Mucosa of gallbladder (tissue), 1 donor: ENCODE measurements at regions not wholly inside any gene's neighbourhood (a gene's known extent, or its start where the extent isn't known, plus 50 kb on each side); places are given as distances from the start of the nearest gene placed in this dataset.
"Not testable (repeated sequence)": the region's sequence is repeated elsewhere in the genome, so short reads cannot be mapped to it uniquely, and the experiment has no call there.

Experiments
- DNase-seq: peaks from one replicate; pipeline ENCODE4 v3.0.0-alpha.2; 2020; ENCODE audit warnings: low spot score
- donor health status: DM: no; HTN: no; CAD: no.

DNA sequence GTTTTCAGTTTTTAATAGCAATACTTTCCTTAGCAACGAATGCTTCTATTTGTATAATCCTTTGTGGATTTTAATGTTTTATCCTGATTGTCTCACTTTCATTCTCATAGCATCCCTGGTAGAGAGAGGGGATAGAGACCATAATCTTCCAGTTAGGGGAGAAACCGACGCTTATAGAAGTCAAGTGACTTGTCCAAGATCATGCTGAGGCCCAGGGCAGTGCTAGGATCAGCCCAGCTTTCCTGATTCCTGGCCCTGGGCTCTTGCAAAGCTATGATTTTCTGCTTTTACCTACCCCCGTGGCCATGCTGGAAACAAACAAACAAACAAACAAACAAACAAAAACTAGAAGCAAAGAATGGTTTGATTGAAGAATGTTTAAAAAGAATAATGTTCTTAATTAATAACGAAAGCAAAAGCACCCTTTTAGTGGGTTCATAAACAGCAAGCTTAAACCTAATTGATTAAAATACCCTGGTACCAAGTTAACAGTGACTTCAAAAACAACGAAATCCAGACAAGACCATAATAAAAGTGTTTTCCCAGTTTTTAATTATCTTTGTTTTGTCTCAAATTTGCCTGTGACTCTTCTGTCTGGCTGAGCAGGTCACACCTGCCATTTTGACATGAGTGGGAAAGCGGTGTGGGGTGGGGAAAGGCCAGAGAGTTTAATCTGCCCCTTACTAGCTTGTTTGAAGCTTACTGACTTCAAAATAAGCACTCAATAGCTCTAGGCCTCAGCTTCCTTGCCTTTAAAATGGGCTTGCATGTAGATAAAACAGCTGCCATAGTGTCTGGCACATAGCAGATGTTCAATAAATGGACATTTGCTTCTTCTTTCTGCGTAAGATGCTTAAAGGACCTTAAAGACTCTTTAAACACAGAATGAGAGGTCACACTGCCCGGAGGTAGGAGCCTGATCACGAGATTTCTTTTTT, 116.6 kb upstream of the MYCN start:
- no peak for DNase-seq

DNA sequence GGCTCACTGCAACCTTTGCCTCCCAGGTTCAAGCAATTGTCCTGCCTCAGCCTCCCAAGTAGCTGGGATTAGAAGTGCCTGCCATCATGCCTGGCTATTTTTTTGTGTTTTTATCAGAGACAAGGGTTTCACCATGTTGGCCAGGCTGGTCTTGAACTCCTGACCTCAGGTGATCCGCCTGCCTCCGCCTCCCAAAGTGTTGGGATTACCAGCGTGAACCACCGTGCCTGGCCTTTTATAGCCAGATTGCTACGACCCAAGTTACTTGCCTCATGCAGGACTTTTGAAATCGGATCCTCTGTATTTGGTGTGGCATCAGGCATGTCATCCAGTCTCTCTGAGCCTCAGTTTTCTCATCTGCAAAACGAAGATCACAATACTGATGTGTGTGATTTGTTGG, 115.9 kb upstream of the MYCN start:
- not testable (repeated sequence) for DNase-seq

- DNase-seq, result no peak
Observed at GRCh38 chr2:15825276-15825980, 114.9 kb upstream of the MYCN start.

- no peak for DNase-seq
Observed at GRCh38 chr2:15826273-15826717, 114.1 kb upstream of the MYCN start.

DNA sequence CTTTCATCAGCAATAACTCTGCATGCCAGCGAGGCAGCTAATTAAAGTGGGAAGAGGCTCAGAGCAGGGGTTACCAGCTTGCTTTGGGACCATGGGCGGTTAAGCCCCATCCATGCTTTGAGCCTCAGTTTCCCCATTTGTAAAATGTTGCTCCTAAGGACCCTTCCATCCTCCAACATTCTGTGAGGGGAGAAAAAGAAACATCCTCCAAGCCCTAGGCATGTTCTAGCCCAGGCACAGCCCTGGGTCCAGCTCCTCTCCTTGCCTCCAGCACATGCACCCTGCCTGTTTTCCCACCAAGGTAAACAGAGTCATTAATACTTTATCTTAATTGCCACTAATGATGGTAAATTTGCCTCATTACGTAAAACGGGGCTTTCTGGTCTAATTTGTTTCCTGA, 113.3 kb upstream of the MYCN start:
- DNase-seq, result no peak

GRCh38 chr2:15828576-15828975, 111.8 kb upstream of the MYCN start:
- DNase-seq, result no peak

GRCh38 chr2:15829091-15829801, 111.1 kb upstream of the MYCN start:
- no peak for DNase-seq

GRCh38 chr2:15829985-15830384, 110.4 kb upstream of the MYCN start:
- no peak for DNase-seq

DNA sequence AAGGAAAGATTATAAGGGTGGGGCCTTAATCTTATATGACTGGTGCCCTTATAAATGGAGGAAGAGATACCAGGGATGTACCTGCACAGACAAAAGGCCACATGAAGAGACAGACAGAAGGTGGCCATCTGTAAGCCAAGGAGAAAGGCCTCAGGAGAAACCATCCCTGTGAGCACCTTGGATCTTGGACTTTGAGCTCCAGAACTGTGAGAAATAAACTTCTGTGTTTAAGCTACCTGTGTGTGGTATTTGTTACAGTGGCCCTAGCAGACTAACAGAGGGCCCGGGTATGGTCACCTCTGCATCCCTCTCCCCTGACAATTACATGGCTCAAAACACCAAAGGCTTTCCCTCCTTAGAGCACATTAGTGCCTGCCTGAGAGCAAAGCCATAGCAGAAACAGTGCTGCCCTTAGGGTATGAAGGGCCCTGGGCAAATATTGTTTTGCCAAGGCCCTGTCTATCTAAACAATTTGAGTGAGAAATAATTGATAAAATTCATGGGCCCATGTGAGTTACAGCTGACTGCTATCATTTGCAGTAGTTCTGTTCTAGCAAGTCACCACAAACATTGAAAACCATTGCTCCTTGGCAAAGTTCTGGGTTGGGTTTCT, 109.3 kb upstream of the MYCN start:
- no peak for DNase-seq

DNA sequence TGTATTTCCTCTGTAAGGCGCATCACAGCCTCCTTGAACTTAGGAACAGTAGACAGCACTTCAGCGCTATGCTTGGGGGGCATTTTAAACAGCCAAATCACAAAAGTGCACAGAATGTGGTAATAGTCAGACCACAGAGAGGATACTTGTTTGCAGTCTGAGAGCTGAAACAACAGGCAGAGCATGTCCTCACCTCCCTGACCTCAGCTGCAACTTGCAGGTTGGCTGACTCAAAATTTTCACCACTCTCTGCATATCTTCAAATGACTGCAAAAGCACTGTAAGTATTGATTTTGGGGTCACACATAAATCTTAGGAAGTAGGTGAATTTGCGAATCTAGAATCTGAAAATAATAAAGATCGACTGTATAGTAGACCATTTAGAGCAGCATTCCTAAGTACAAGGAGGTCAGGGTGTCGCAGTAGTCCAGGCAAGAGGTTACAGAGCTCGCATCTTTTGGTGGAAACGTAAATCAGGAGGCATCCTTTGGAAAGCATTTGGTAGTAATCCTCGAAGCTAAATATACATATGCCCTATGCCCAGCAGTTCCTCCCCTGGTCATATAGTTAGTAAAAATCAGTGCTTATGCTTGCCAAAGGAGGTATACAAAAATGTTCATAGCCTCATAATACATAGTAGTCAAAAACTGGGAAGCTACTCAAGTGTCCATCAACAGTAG, 108.2 kb upstream of the MYCN start:
- DNase-seq, result no peak

- DNase-seq, result no peak
Observed at GRCh38 chr2:15832849-15833680, 107.3 kb upstream of the MYCN start.

DNA sequence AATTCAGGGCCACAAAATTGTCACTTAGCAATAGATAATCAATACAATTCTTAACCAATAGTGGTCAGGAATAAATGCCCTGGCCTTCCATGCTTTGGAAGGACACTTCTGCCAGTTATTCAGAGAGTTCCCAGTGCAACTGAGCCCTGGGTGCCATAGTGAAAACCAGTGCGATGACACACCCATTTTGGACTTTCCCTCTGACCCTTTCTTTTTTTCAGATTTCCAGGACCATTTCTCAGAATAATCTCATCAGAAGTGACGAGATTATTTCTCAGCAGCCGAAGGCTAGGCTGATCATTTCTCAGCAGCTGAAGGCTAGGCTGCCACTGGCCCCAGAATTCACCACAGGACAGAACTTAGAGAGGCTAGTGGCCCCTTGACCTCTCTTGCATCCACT, 106.6 kb upstream of the MYCN start:
- no peak for DNase-seq

DNA sequence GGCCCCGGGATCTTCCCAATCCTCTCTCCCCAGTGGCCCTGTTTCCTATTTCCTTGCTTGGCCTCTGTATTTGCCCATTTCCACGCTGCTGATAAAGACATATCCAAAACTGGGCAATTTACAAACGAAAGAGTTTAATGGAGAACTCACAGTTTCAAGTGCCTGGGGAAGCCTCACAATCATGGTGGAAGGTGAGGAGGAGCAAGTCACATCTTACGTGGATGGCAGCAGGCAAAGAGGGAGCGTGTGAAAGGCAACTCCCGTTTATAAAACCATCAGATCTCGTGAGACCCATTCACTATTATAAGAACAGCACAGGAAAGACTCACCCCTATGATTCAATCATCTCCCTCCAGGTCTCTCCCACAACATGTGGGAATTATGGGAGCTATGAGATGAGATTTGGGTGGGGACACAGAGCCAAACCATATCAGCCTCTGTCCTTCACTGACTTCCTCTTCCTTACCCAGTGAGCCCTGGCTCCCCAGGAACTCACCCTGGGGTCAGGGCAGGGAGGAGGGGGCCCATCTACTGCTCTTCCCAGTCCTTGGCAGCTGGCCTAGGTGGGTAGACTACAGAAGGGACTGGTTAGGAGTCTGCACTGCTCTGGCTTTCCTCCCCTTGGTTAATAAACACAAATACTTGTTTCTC, 105.8 kb upstream of the MYCN start:
- no peak for DNase-seq

DNA sequence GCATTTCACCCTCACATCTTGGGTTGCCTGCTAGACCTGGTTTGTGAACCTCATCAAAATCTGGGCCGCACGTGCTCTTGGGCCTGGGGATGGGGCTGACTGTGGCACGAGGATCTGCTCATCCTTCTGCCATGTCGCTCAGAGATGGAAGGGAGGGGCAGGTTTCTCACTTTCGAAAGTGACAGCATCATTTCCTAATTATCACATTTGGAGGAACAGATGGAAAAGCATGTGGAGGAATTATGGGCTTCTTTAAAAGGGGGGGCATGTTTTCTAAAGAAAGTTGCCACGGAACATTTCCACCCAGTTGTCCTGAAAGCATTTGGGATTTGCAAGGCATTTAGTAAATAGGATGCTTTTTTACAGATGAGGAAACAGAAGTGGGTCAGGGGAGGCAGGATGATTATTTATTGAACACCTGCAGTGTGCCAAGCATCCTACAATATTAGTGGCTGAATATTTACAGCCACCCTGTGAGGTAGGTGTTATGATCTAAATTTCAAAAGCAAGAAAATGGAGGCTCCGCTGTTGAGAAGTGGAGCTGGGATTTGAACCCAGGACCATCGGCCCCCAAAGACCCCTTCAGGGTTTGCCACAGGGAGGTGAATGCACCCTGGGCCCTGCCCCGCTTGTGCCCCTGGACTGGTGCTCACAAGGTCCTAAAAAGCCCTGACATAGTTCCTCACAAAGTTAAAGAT, 104.2 kb upstream of the MYCN start:
- DNase-seq, result no peak

DNA sequence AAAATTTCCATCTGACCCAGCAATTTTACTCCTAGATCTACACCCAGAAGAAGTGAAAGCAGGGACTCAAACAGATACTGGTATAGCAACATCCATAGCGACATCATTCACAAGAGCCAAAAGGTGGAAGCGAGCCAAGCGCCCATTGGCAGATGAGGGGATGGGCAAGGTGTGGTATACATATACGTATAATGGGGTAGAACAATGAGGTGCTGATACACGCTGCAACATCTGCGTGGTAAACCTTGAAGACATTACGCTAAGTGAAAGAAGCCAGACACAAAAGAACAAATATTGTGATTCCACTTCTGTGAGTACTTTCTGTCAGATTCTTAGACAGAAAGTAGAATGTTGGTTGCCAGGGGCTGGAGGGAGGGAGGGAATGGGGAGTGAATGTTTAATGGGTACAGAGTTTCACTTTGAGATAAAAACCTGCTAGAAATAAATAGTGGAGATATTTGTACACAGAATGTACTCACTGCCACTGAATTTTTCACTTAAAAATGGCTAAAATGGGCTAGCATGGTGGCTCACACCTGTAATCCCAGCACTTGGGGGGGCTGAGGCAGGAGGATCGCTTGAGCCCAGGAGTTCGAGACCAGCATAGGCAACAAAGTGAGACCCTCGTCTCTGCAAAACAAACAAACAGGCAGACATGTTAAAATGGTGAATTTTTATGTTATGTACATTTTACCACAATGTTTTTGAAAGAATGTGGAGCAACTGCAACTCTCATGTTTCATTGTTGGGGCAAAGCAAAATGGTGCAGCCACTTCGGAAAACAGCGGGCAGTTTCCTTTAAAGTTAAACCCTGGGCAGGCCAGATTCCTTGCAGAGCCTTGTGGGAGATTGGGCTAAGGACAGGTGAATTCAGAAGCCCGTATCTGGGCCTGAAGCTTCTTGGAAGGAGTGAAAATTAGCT, 103.4 kb upstream of the MYCN start:
- DNase-seq, result no peak

DNA sequence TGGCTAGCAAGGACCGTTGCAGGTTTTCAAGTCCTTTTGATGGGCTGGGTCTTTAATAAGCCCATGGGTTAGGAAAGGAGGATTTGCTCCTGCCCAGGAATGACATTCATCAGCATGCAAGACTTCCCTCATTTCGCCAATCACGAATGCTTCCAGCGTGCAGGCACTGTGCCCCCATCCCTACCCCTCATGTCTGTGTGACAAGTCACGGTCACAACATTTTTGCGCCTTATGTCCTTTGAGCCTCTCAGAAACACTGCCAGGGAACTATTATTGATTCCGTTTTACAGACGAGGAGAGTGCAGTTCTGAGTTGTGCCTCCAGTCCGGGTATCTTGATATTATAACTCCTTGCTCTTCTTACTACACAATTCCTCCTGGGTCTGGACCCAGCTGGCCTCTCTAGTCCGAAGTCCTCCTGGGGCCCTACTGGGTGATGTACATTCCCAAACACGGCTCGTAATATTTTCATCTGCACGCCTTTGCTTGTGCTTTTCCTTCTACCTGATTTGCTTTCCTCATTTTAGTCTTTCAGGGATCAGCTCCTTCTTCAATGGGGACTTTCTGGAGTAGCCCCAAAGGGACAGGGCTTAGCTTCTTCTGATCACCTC, 101.8 kb upstream of the MYCN start:
- DNase-seq, result no peak

DNA sequence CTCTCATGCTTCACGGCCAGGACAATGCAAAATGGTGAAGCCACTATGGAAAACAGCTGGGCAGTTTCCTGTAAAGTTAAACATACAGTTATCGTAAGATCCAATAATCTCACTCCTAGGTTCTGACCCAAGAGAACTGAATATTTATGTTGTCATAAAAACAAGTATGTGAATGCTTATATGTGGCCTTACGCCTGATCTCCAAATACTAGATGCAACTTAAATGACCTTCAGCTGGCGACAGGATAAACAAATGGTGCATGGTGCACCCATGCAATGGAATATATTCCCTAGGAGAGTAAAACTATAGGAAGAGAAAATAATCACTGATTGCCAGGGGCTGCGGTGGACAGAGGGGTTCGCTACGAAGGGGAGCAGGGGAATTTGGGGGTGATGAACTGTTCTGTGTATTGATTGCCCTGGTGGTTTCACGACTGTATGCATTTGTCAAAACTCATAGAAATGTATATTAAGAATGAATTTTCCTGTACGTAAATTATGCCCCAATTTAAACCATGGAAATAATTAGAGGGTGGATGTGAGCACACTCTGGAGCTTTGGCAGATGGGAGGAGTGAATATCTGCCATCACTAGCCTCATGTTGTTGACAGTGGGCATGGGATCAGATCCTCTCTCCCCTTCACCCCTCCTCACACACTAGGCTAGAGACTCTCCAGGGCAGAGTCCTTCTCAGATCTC, 100.8 kb upstream of the MYCN start:
- no peak for DNase-seq
